H9 (cell line): ENCODE measurements at regions not wholly inside any gene's neighbourhood (a gene's known extent, or its start where the extent isn't known, plus 50 kb on each side); places are given as distances from the start of the nearest gene placed in this dataset.

Experiments
- DNase-seq: peaks from one replicate; pipeline ENCODE4 v3.0.0-alpha.2; 2017
- H2AFZ ChIP-seq: one replicate; pipeline ENCODE4 v1.6.1; 2013; ENCODE audit warnings: mild to moderate bottlenecking, low read length, control low read depth, moderate library complexity
- H2AK5ac ChIP-seq: 2 replicates; pipeline ENCODE4 v1.6.1; 2013; ENCODE audit warnings: low read length, control low read depth, mixed read lengths; ENCODE audit not compliant: insufficient read length
- H2BK120ac ChIP-seq: one replicate; pipeline ENCODE4 v1.6.1; 2013; ENCODE audit warnings: low read depth, mild to moderate bottlenecking, low read length, control low read depth, inconsistent platforms; ENCODE audit not compliant: poor library complexity, severe bottlenecking
- H2BK12ac ChIP-seq: 2 replicates; pipeline ENCODE4 v1.6.1; 2013; ENCODE audit warnings: low read length, control low read depth, mixed read lengths, low read depth; ENCODE audit not compliant: insufficient read length
- H2BK15ac ChIP-seq: 2 replicates; pipeline ENCODE4 v1.6.1; 2013; ENCODE audit warnings: low read depth, low read length, control low read depth
- H2BK20ac ChIP-seq: one replicate; pipeline ENCODE4 v1.6.1; 2013; ENCODE audit warnings: low read depth, mild to moderate bottlenecking, low read length, control low read depth, inconsistent platforms; ENCODE audit not compliant: poor library complexity, severe bottlenecking
- H2BK5ac ChIP-seq: 2 replicates; pipeline ENCODE4 v1.6.1; 2013; ENCODE audit warnings: low read length, control low read depth, mixed read lengths; ENCODE audit not compliant: insufficient read length
- H3K14ac ChIP-seq: 2 replicates; pipeline ENCODE4 v1.6.1; 2013; ENCODE audit warnings: low read length, control low read depth; ENCODE audit not compliant: insufficient read depth
- H3K18ac ChIP-seq: 2 replicates; pipeline ENCODE4 v1.6.1; 2013; ENCODE audit warnings: low read depth, mild to moderate bottlenecking, mixed read lengths, low read length, control low read depth; ENCODE audit not compliant: insufficient read length
- H3K23ac ChIP-seq: 2 replicates; pipeline ENCODE4 v1.6.1; 2013; ENCODE audit warnings: low read length, control low read depth, mixed read lengths, low read depth; ENCODE audit not compliant: insufficient read length
- H3K23me2 ChIP-seq: 2 replicates; pipeline ENCODE4 v1.6.1; 2013; ENCODE audit warnings: low read depth, mild to moderate bottlenecking, mixed read lengths, low read length, control low read depth; ENCODE audit not compliant: insufficient read length, poor library complexity, severe bottlenecking
- H3K27ac ChIP-seq: 2 replicates; pipeline ENCODE4 v1.5.1; 2013; ENCODE audit warnings: low read length, control low read depth, mixed read lengths, low read depth; ENCODE audit not compliant: insufficient read length
- H3K27me3 ChIP-seq: 2 replicates; pipeline ENCODE4 v1.6.1; 2013; ENCODE audit warnings: low read length, control low read depth, inconsistent platforms; ENCODE audit not compliant: insufficient read depth
- H3K4ac ChIP-seq: 2 replicates; pipeline ENCODE4 v1.6.1; 2013; ENCODE audit warnings: low read depth, mild to moderate bottlenecking, control low read depth, inconsistent platforms, low read length, moderate library complexity
- H3K4me1 ChIP-seq: 2 replicates; pipeline ENCODE4 v1.6.1; 2013; ENCODE audit warnings: low read length, control low read depth, inconsistent platforms; ENCODE audit not compliant: insufficient read depth
- H3K4me2 ChIP-seq: 2 replicates; pipeline ENCODE4 v1.6.1; 2013; ENCODE audit warnings: low read length, control low read depth, mixed read lengths; ENCODE audit not compliant: insufficient read length, insufficient read depth
- H3K56ac ChIP-seq: 2 replicates; pipeline ENCODE4 v1.6.1; 2013; ENCODE audit warnings: low read depth, mild to moderate bottlenecking, mixed read lengths, low read length, control low read depth; ENCODE audit not compliant: insufficient read length
- H3K79me1 ChIP-seq: 2 replicates; pipeline ENCODE4 v1.6.1; 2013; ENCODE audit warnings: low read depth, mild to moderate bottlenecking, moderate library complexity, low read length, control low read depth, inconsistent platforms; ENCODE audit not compliant: insufficient read depth, poor library complexity, severe bottlenecking
- H3K79me2 ChIP-seq: 2 replicates; pipeline ENCODE4 v1.6.1; 2013; ENCODE audit warnings: low read length, control low read depth, inconsistent platforms; ENCODE audit not compliant: insufficient read depth
- H3K9ac ChIP-seq: 2 replicates; pipeline ENCODE4 v1.6.1; 2013; ENCODE audit warnings: low read length, control low read depth, mixed read lengths; ENCODE audit not compliant: insufficient read length; ENCODE audit errors: extremely low read depth
- H3K9me3 ChIP-seq: one replicate; pipeline ENCODE4 v1.6.1; 2013; ENCODE audit warnings: low read depth, low read length, inconsistent platforms; ENCODE audit not compliant: control insufficient read depth
- H3T11ph ChIP-seq: one replicate; pipeline ENCODE4 v1.6.1; 2013; ENCODE audit warnings: mild to moderate bottlenecking, low read length, control low read depth, inconsistent platforms
- H4K20me1 ChIP-seq: one replicate; pipeline ENCODE4 v1.6.1; 2013; ENCODE audit not compliant: control insufficient read depth, insufficient read length, insufficient read depth
- H4K5ac ChIP-seq: 2 replicates; pipeline ENCODE4 v1.6.1; 2013; ENCODE audit warnings: low read depth, mild to moderate bottlenecking, mixed read lengths, low read length, control low read depth; ENCODE audit not compliant: insufficient read length
- H4K8ac ChIP-seq: replicated peaks from 2 replicates; pipeline ENCODE4 v1.6.1; 2013; ENCODE audit warnings: low read length, control low read depth, mixed read lengths, low read depth; ENCODE audit not compliant: insufficient read length
- H4K91ac ChIP-seq: 2 replicates; pipeline ENCODE4 v1.6.1; 2013; ENCODE audit warnings: low read depth, mild to moderate bottlenecking, moderate library complexity, mixed read lengths, low read length, control low read depth; ENCODE audit not compliant: insufficient read length
- H3K27ac Mint-ChIP-seq, 3 experiments: 2 replicates in 2 of 3; 3 replicates in 1 of 3; pipeline ENCODE4 v1.8.0; 2020 to 2021; ENCODE audit warnings: mixed read lengths in 3 of 3, mild to moderate bottlenecking in 1 of 3, moderate library complexity in 1 of 3
- H3K27me3 Mint-ChIP-seq: 2 replicates; pipeline ENCODE4 v1.8.0; 2021; ENCODE audit warnings: low read depth, mild to moderate bottlenecking, moderate library complexity, mixed read lengths
- H3K36me3 Mint-ChIP-seq, 3 experiments: 2 replicates in 2 of 3; 3 replicates in 1 of 3; pipeline ENCODE4 v1.8.0; 2020 to 2021; ENCODE audit warnings: low read depth in 3 of 3, mixed read lengths in 3 of 3; ENCODE audit not compliant: insufficient read depth in 1 of 3
- H3K4me1 Mint-ChIP-seq, 2 experiments: 2 replicates each; pipeline ENCODE4 v1.8.0; 2020; ENCODE audit warnings: mixed read lengths in 2 of 2
- H3K4me3 Mint-ChIP-seq, 2 experiments: 2 replicates in 1 of 2; 3 replicates in 1 of 2; pipeline ENCODE4 v1.8.0; 2020 to 2021; ENCODE audit warnings: mild to moderate bottlenecking in 2 of 2, mixed read lengths in 2 of 2, moderate library complexity in 1 of 2
- H3K9me3 Mint-ChIP-seq, 2 experiments: 2 replicates in 1 of 2; 3 replicates in 1 of 2; pipeline ENCODE4 v1.8.0; 2020; ENCODE audit warnings: mild to moderate bottlenecking in 2 of 2, mixed read lengths in 2 of 2, moderate library complexity in 1 of 2
- WGBS: extraction: QIAGEN DNeasy Blood & Tissue Kit; methylation state at CpG from one replicate; pipeline ENCODE4 v1.1.7; 2013; ENCODE audit warnings: missing lambda C conversion rate, low lambda C conversion rate, mixed read lengths; ENCODE audit not compliant: insufficient read length; ENCODE audit errors: extremely low coverage; 5-methylcytosine and 5-hydroxymethylcytosine counted together
- TF ChIP-seq, protein P1 (sequence below): fragments of 200-600 bp; sonication (generic); conservative IDR thresholded peaks from 3 replicates; pipeline ENCODE4 v1.8.0; 2021; ENCODE audit warnings: antibody characterized with exemption, mild to moderate bottlenecking

DNA sequence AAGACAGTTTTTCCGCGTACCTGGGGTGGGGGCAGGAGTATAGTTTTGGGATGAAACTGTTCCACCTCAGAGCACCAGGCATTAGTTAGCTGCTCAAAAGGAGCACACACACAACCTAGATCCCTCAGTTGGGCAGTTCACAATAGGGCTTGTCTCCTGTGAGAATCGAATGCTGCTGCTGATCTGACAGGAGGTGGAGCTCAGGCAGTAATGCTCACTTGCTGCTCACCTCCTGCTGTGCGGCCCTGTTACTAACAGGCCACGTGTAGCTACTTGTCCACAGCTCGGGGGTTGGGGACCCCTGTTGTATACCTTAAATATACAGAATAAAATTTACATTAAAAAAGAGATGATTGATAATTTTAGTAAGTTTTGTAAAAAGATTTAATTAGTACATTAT lies 191.5 kb downstream of the SLC7A11 start:
- Histone ChIP-seq H3K4me1 (peaks cover 2% of the 10 kb centered on the region; the same call in 1 of the 2 replicates), H3K18ac (no peak overlapping the region), H2BK20ac (no peak overlapping the region), H2BK15ac (no peak overlapping the region), H3K79me1 (no peaks in the 10 kb centered on the region), H2BK12ac (no peak overlapping the region), H4K5ac (no peak overlapping the region), H3K56ac (no peak overlapping the region), H3K27me3 (no peaks in the 10 kb centered on the region), H3T11ph (no peak overlapping the region), H3K4me2 (no peak overlapping the region), H4K8ac (no peak overlapping the region), H3K23ac (no peak overlapping the region), H3K23me2 (no peaks in the 10 kb centered on the region), H3K14ac (no peak overlapping the region), H2BK120ac (no peak overlapping the region), H3K27ac (no peak overlapping the region), H3K4ac (no peak overlapping the region), H4K20me1 (no peaks in the 10 kb centered on the region), H3K9me3 (no peaks in the 10 kb centered on the region), H2AFZ (no peak overlapping the region), H3K79me2 (no peaks in the 10 kb centered on the region), H4K91ac (no peak overlapping the region), H2BK5ac (no peak overlapping the region), H2AK5ac (no peak overlapping the region), H3K9ac (no peak overlapping the region)
- Mint-ChIP-seq H3K27me3 (no peaks in the 10 kb centered on the region), H3K27ac (peak overlapping the region in 1 of 3 experiments; percentile 42; a peak in 1 of 7 replicates), H3K4me1 (peaks cover 39 to 59% of the 10 kb centered on the region in 2 experiments), H3K36me3 (peaks cover 0 to 6% (median 2%) of the 10 kb centered on the region in 3 experiments; a peak in 3 of 7 replicates), H3K9me3 (peaks cover 0 to 3% of the 10 kb centered on the region in 2 experiments; a peak in 1 of 5 replicates), H3K4me3 (no peak overlapping the region)
- WGBS = no CpG with 5 or more reads among the region's 6 CpGs
- peak; percentile 59 for DNase-seq
- TF ChIP-seq, protein P1, sequence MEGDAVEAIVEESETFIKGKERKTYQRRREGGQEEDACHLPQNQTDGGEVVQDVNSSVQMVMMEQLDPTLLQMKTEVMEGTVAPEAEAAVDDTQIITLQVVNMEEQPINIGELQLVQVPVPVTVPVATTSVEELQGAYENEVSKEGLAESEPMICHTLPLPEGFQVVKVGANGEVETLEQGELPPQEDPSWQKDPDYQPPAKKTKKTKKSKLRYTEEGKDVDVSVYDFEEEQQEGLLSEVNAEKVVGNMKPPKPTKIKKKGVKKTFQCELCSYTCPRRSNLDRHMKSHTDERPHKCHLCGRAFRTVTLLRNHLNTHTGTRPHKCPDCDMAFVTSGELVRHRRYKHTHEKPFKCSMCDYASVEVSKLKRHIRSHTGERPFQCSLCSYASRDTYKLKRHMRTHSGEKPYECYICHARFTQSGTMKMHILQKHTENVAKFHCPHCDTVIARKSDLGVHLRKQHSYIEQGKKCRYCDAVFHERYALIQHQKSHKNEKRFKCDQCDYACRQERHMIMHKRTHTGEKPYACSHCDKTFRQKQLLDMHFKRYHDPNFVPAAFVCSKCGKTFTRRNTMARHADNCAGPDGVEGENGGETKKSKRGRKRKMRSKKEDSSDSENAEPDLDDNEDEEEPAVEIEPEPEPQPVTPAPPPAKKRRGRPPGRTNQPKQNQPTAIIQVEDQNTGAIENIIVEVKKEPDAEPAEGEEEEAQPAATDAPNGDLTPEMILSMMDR = no peak
